A673 (cell line): ENCODE measurements at regions not wholly inside any gene's neighbourhood (a gene's known extent, or its start where the extent isn't known, plus 50 kb on each side); places are given as distances from the start of the nearest gene placed in this dataset.

Source experiments
- BruUV-seq: library from RNA; stranded (reverse); fragments of 400-500 nt; replicated peaks from 2 replicates; lab custom pipeline; 2021; lab: Mats Ljungman, UMichigan
- CTCF ChIA-PET: fragments of 300-600 bp; sonication (Branson Sonifier 250); formaldehyde crosslinking; loops from one replicate; lab custom pipeline; 2022; ENCODE audit warnings: antibody characterized with exemption; lab: Charles Lee
- POLR2A ChIA-PET: fragments of 300-600 bp; sonication (Branson Sonifier 250); formaldehyde crosslinking; loops from one replicate; lab custom pipeline; 2022; ENCODE audit warnings: antibody characterized with exemption; ENCODE audit not compliant: low non-redundant PET; lab: Charles Lee
- DNase-seq: peaks from one replicate; pipeline ENCODE4 v3.0.0-alpha.2; 2015; ENCODE audit warnings: low spot score
- H3K27ac ChIP-seq: fragments of 200-600 bp; sonication (generic); 2 replicates; pipeline ENCODE4 v1.5.1; 2016; ENCODE audit warnings: mixed run types, low read depth, mild to moderate bottlenecking, mixed read lengths, antibody characterized with exemption, low read length; ENCODE audit not compliant: poor library complexity, severe bottlenecking
- H3K27me3 ChIP-seq: fragments of 200-600 bp; sonication (generic); replicated peaks from 2 replicates; pipeline ENCODE4 v1.6.1; 2017; ENCODE audit warnings: mixed run types, low read depth, mild to moderate bottlenecking, mixed read lengths, antibody characterized with exemption, low read length; ENCODE audit not compliant: insufficient read depth, poor library complexity
- H3K36me3 ChIP-seq: fragments of 200-600 bp; sonication (generic); 2 replicates; pipeline ENCODE4 v1.6.1; 2016; ENCODE audit warnings: mixed run types, mild to moderate bottlenecking, mixed read lengths, antibody characterized with exemption, low read length; ENCODE audit not compliant: insufficient read depth, poor library complexity, severe bottlenecking
- H3K4me1 ChIP-seq: fragments of 200-600 bp; sonication (generic); 2 replicates; pipeline ENCODE4 v1.6.1; 2017; ENCODE audit warnings: mixed run types, mild to moderate bottlenecking, mixed read lengths, antibody characterized with exemption, low read length; ENCODE audit not compliant: insufficient read depth, poor library complexity, severe bottlenecking
- H3K4me3 ChIP-seq: fragments of 200-600 bp; sonication (generic); 2 replicates; pipeline ENCODE4 v1.5.1; 2016; ENCODE audit warnings: low read depth, mixed run types, mild to moderate bottlenecking, mixed read lengths, low read length; ENCODE audit not compliant: poor library complexity, severe bottlenecking
- H3K9me3 ChIP-seq: fragments of 200-600 bp; sonication (generic); 2 replicates; pipeline ENCODE4 v1.6.1; 2016; ENCODE audit warnings: mixed run types, low read depth, mild to moderate bottlenecking, mixed read lengths, antibody characterized with exemption, low read length; ENCODE audit not compliant: poor library complexity, severe bottlenecking
- EZH2 ChIP-seq: fragments of 200-600 bp; sonication (generic); IDR thresholded peaks from 2 replicates; pipeline ENCODE4 v1.6.1; 2017; ENCODE audit warnings: borderline replicate concordance, low read depth, mild to moderate bottlenecking, mixed read lengths, antibody characterized with exemption, low read length; ENCODE audit not compliant: poor library complexity, severe bottlenecking
- intact Hi-C: fragments of 100-400 bp; cut with micrococcal nuclease; formaldehyde crosslinking; loops from one replicate; pipeline ENCODE4 v1.10.0; 2022; ENCODE audit not compliant: unreplicated experiment
- TF ChIP-seq, protein P1 (sequence below): fragments of 300-800, 200-600 bp; sonication (generic); conservative IDR thresholded peaks from 2 replicates; pipeline ENCODE4 v1.5.1; 2017; ENCODE audit warnings: low read depth, mild to moderate bottlenecking, antibody characterized with exemption, low read length, moderate library complexity, mixed read lengths

DNA sequence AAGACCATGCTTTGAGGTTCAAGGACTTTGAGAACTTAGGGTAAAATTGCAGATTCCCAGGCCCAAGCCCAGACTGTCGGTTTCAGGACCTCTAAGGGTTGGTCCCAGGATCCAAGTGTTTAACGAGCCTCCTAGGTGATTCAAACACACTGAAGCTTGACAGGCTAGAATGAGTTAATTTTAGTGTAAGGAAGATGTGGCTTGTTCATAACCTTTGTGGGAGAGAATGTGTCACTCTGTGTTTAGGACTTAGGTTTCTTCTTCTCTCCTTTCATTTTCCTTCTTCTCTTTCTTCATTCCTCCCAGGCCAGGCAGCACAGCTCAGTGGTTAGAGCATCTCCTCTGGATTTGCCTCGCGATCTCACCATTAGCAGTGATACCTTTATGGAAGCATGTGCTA is 104.8 kb upstream of the KCNG1 start:
- BruUV-seq: no TSS peak
- TF ChIP-seq EZH2: no peak
- TF ChIP-seq, protein P1, sequence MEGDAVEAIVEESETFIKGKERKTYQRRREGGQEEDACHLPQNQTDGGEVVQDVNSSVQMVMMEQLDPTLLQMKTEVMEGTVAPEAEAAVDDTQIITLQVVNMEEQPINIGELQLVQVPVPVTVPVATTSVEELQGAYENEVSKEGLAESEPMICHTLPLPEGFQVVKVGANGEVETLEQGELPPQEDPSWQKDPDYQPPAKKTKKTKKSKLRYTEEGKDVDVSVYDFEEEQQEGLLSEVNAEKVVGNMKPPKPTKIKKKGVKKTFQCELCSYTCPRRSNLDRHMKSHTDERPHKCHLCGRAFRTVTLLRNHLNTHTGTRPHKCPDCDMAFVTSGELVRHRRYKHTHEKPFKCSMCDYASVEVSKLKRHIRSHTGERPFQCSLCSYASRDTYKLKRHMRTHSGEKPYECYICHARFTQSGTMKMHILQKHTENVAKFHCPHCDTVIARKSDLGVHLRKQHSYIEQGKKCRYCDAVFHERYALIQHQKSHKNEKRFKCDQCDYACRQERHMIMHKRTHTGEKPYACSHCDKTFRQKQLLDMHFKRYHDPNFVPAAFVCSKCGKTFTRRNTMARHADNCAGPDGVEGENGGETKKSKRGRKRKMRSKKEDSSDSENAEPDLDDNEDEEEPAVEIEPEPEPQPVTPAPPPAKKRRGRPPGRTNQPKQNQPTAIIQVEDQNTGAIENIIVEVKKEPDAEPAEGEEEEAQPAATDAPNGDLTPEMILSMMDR: no peak
- DNase-seq: no peak
- Histone ChIP-seq H3K36me3 (no peaks in the 10 kb centered on the region), H3K27me3 (peaks cover 3% of the 10 kb centered on the region), H3K4me3 (no peak overlapping the region), H3K27ac (no peak overlapping the region), H3K4me1 (no peaks in the 10 kb centered on the region), H3K9me3 (no peaks in the 10 kb centered on the region)
- ChIA-PET POLR2A (no interaction called here), CTCF (no interaction called here)
- intact Hi-C loops: no loop called here

DNA sequence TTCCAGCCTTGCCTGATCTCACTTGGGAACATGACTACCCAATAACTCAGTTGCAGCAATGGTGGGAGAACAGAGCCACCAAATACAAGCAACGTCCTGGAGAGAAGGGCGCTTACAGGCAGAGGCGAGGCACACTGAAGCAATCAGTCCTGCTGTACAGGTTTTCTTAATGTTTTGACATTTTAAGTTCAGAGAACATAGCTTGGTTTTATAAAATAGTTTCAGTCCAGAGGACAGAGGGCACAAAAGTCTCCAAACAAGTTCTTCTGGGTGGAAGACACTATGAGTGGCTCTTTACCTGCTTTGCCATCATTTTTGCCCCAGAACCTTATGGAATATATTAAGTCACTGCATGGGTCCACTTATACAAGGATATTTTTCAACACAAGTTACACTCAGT is 103.4 kb upstream of the KCNG1 start:
- Histone ChIP-seq H3K36me3 (no peaks in the 10 kb centered on the region), H3K4me3 (no peak overlapping the region), H3K27me3 (peaks cover 3% of the 10 kb centered on the region), H3K9me3 (no peaks in the 10 kb centered on the region), H3K27ac (no peak overlapping the region), H3K4me1 (no peaks in the 10 kb centered on the region)
- ChIA-PET POLR2A (interaction anchor here (0.6 kb wide), 1 partner anchor 52 kb away, joined by 3 read pairs; no protein-coding TSS in a partner anchor), CTCF (no interaction called here)
- BruUV-seq: no TSS peak
- DNase-seq: no peak
- TF ChIP-seq, protein P1: no peak
- no peak for TF ChIP-seq EZH2
- intact Hi-C loops: no loop called here

DNA sequence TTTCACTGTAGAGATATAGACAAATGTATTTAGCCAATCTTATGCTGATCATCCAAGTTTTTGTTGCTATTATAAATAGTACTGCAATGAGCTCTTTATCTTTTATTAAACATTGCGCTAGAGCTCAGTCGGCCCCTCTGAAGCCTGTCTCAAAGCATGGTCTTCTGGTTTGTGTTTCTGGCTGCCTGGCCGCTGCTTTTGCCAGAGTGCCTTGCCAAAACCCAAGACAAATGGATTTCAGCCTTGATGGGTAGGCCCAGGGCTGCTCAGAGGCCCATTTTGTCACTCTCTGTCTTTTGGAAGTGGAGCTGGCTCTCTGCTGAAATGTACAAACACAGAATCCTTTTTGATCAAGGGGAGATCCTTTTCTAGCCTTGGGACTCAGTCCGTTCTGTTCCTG is 102.9 kb upstream of the KCNG1 start:
- no peak overlapping the region for H3K4me3 ChIP-seq
- ChIA-PET CTCF (no interaction called here), POLR2A (no interaction called here)
- no peak for DNase-seq
- intact Hi-C loops: no loop called here
- H3K27ac ChIP-seq: no peak overlapping the region
- no TSS peak for BruUV-seq
- peaks cover 3% of the 10 kb centered on the region for H3K27me3 ChIP-seq
- no peaks in the 10 kb centered on the region for H3K4me1 ChIP-seq
- TF ChIP-seq EZH2: no peak
- TF ChIP-seq, protein P1: no peak
- H3K36me3 ChIP-seq: no peaks in the 10 kb centered on the region
- no peaks in the 10 kb centered on the region for H3K9me3 ChIP-seq
